GM12864 (cell line): ENCODE measurements at regions not wholly inside any gene's neighbourhood (a gene's known extent, or its start where the extent isn't known, plus 50 kb on each side); places are given as distances from the start of the nearest gene placed in this dataset.

ENCODE experiments used
- DNase-seq: peaks from one replicate; pipeline ENCODE4 v3.0.0-alpha.2; 2011; ENCODE audit warnings: low read depth
- H3K4me3 ChIP-seq: 2 replicates; pipeline ENCODE4 v1.5.1; 2011; ENCODE audit warnings: mild to moderate bottlenecking, low read depth, low read length, control low read depth
- CTCF ChIP-seq: IDR thresholded peaks from 2 replicates; pipeline ENCODE4 v1.5.1; 2011; ENCODE audit warnings: low read depth, mild to moderate bottlenecking, moderate library complexity, low read length, control low read depth, inconsistent platforms; ENCODE audit errors: missing control alignments

GRCh38 chr20:12679447-12679846 lies 329.3 kb upstream of the SPTLC3 start:
- TF ChIP-seq CTCF: no peak
- H3K4me3 ChIP-seq: no peak overlapping the region

GRCh38 chr20:12682613-12683012 lies 326.2 kb upstream of the SPTLC3 start:
- no peak overlapping the region for H3K4me3 ChIP-seq
- no peak for TF ChIP-seq CTCF
- DNase-seq: no peak

More at GRCh38 chr20:12679447-12679846, 329.3 kb upstream of the SPTLC3 start:
- no peak for DNase-seq

GRCh38 chr20:12687476-12687875 lies 321.3 kb upstream of the SPTLC3 start:
- no peak overlapping the region for H3K4me3 ChIP-seq
- no peak for TF ChIP-seq CTCF
- no peak for DNase-seq

GRCh38 chr20:12695937-12696336 lies 312.8 kb upstream of the SPTLC3 start:
- H3K4me3 ChIP-seq: no peak overlapping the region
- no peak for TF ChIP-seq CTCF
- no peak for DNase-seq

- DNase-seq: no peak
- no peak for TF ChIP-seq CTCF
- H3K4me3 ChIP-seq: no peak overlapping the region
Observed at GRCh38 chr20:12698817-12699216, 310.0 kb upstream of the SPTLC3 start.

- no peak for DNase-seq
- no peak for TF ChIP-seq CTCF
Observed at GRCh38 chr20:12699374-12700228, 309.2 kb upstream of the SPTLC3 start.

GRCh38 chr20:12700701-12701100 lies 308.1 kb upstream of the SPTLC3 start:
- DNase-seq: no peak
- H3K4me3 ChIP-seq: no peak overlapping the region
- no peak for TF ChIP-seq CTCF

More at GRCh38 chr20:12699374-12700228, 309.2 kb upstream of the SPTLC3 start:
- H3K4me3 ChIP-seq: no peak overlapping the region
